CD4-positive, alpha-beta T cell treated with Interleukin-15 for 1 hour (primary cell): ENCODE measurements at regions not wholly inside any gene's neighbourhood (a gene's known extent, or its start where the extent isn't known, plus 50 kb on each side); places are given as distances from the start of the nearest gene placed in this dataset.
A peak's percentile ranks its signal among the peaks of the same experiment; 100 is the strongest.
"Not testable (repeated sequence)": the region's sequence is repeated elsewhere in the genome, so short reads cannot be mapped to it uniquely, and the experiment has no call there.

ENCODE experiments used
- DNase-seq: peaks from one replicate; pipeline ENCODE4 v3.0.0-alpha.2; 2020

DNA sequence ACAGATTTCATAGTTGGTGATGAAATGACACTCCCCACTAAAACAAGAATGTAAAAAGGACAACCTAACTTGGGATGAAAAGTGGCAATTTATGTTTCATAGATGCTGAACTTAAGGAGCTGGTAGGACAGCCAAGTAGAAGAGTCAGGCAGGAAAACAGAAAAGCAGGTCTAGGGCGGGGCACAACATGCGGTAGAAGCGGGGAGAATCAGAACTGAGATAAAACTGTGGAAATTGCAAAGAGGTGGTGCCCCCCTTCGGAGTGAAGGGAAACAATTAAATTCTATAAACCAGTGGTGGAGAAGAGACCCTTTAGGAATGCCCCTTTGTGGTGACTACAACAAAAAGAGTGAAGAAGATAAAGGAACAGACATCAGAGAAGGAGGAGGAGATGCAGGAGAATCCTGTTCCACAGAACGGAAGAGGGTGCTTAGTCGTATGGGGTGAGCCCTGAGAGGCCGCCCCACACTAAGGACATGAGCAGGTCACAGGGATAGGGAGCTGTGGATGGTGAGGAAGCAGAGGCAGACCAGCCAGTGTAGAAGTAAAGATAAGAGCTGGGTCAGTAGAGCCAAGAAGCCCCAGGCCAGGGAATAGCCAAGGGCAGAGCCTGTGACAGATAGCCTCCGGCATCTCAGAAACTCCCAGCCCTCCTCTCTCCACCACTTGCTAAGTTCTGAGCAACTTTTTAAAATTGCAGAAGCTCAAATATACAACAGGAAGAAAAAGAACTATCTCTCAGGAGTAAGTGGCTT, 100.3 kb upstream of the DOCK9 start:
- no peak for DNase-seq

DNA sequence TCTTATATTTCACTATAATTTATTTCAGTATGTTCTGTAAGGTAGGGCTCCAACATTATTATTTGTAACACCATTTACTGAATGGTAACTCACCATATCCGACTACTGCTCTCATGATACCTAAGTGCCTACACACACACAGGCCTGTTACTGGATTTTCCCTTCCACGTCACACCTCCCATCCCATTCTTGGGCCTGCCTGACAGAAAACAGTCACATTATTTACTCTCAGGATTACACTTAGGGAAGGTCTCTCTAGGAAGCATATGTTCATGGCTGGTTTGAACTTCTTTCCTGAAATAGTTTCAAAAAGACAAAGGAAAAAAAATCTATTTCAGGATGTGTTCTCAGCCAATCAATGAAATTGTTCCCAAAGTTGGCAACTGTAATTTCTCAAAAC, 102.3 kb upstream of the DOCK9 start:
- DNase-seq, result no peak

GRCh38 chr13:99083981-99084380, 106.1 kb upstream of the DOCK9 start:
- DNase-seq, result peak; percentile 19

GRCh38 chr13:99085139-99085807, 107.4 kb upstream of the DOCK9 start:
- no peak for DNase-seq

- DNase-seq, result no peak
Observed at GRCh38 chr13:99085808-99086266, 108.0 kb upstream of the DOCK9 start.

DNA sequence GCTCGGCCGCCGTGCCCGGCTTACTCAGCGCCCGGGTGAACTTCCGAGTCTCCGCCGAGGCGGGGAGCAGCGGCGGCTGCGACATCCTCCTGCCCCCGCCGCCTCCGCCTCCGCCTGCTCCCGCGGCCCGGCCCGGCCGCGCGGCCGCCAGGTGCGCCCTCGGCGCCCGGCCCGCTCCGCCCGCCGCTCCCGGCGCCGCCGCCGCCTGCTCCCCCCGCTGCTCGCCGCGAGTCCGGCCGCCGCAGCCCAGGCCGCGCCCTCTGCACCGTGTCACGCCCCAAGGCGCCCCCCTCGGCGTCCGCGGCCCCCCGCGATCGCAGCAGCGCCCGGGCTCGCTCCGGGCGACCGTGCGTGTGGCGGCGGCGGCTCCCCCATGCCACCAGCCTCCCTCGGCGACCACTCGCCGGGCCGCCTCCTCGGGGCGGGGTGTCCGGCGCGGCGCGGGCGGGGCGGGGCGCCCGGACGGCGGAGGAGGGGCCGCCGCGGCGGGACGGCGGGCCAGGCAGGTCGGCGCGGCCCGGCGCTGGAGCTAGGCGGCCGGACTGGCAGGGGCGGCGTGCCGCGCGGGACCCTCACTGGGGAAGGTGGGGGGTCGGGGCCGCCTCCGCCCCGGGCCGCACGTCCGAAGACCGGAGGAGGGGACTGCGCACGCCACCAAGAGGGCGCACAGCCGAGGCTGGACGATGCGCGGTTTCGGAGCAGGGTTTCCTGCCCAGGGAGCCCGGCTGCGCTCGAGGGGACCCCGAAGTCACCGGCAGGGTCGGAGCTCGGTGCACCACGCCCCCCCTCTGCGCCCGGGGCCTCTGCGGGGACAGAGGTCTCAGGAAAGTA, 108.6 kb upstream of the DOCK9 start:
- peak; percentile 74 for DNase-seq

GRCh38 chr13:99087098-99087953, 109.5 kb upstream of the DOCK9 start:
- DNase-seq, result peak; percentile 92

DNA sequence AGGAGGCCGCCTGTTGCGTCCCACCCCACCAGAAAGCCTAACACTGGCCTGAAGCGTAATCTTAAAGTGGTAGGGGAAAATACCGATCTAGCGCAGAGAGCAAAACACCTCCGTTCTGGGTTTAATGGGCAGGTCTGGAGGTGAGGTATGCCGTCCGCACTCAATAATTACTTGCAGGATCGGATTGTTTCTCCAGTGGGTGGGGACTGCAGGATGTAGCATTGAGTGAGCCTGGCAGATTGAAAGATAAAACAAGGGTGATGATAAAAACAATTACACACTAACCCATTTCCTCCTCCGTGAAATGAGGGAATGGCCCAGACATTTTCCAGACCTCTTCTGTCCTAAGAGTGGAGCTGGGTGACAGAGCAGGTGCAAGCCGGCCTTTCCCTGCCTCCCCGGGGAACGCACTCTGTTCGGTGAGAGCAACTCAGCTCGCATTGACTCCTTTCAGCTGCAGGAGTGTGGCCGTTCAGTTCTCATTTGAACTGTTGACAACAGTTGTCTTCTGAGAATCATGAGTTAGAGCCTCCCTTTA, 110.2 kb upstream of the DOCK9 start:
- DNase-seq, result no peak

DNA sequence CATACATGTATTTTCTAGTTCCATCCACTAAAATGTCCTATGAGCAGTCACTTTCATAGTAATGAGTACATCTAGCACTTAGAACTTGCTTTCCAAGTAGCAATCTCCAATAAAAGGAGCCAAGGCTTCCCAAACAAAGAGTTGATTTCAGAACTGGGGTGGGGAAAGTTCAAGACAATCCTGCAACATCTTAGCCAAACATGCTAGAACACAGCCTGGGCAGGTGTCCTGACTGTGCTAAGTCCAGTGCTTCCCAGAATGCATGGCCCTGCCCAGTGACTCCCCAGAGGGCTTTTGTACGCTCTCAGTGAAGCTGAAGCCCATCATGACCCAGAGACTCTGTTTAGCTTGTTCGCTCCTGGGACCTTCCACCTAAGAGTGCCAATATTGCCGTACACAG, 106.7 kb upstream of the UBAC2 start:
- DNase-seq, result no peak

GRCh38 chr13:99101831-99102230, 98.8 kb upstream of the UBAC2 start:
- not testable (repeated sequence) for DNase-seq

DNA sequence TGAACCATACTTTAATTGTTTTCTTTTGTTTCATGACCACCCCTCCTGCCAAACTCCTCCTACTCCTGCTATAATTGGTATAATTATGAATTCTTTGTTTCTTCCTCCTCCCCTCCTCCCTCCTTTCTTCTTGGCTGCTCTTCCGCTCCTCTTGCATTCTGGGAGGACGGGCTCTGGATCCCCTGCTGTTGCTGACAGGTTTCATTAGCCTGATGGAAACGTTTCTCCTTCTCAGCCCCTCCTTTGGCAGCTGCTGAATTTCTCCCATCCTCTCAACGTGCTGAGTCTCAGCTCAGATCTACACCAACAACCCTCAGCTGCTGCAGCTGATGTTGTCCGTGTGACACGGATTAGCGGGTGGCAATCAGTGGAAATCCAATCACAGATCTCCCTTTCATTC, 97.1 kb upstream of the UBAC2 start:
- no peak for DNase-seq

- no peak for DNase-seq
Observed at GRCh38 chr13:99104396-99104795, 96.3 kb upstream of the UBAC2 start.

DNA sequence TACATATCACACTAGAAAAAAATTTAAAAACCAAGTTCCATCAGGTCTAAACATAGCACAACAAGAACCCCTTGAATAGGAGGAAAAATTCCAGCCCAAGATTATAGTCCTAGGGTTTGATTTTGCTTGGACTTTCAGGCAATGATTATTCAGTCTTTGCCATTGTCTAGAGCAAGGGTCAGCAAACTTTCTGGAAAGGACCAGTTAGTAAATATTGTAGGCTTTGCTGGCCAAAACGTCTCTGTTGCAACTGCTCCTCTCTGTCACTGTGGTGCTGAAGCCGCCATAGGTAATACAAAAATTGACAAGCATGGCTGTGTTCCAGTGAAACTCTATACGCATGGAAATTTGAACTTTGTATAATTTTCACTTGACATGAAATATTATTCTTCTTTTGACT, 95.5 kb upstream of the UBAC2 start:
- no peak for DNase-seq

- DNase-seq, result no peak
Observed at GRCh38 chr13:99113351-99113750, 87.3 kb upstream of the UBAC2 start.

DNA sequence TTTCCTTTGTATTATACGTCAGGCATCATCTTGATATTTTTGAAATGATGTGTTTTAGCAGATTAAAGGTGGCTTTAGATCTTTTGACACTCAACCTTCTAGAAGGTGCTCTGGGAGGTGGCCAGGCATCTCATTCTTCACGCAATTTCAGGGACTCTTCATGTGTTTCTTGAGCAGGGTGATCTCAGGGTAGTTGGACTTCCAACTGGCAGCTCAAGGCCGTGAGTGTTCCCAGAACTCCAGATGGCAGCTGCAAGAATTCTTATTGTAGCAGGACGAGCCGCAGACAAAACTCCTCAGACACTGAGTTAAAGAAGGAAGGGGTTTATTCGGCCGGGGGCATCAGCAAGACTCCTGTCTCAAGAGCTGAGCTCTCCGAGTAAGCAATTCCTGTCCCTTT, 82.5 kb upstream of the UBAC2 start:
- no peak for DNase-seq

DNA sequence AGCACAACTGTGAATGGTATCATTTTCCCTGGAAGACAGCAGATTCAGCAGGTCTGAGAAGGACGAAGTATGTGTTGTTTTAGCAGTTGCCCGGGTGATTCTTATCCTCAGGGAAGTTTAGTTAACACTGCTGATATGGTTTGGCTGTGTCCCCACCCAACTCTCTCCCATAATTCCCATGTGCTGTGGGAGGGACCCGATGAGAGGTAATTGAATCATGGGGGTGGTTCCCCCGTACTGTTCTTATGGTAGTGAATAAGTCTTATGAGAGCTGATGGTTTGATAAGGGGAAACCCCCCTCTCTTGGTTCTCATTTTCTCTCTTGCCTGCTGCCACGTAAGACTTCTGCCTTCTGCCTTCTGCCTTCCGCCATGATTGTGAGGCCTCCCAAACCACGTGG, 81.0 kb upstream of the UBAC2 start:
- DNase-seq, result no peak

- no peak for DNase-seq
Observed at GRCh38 chr13:99120751-99121150, 79.9 kb upstream of the UBAC2 start.

DNA sequence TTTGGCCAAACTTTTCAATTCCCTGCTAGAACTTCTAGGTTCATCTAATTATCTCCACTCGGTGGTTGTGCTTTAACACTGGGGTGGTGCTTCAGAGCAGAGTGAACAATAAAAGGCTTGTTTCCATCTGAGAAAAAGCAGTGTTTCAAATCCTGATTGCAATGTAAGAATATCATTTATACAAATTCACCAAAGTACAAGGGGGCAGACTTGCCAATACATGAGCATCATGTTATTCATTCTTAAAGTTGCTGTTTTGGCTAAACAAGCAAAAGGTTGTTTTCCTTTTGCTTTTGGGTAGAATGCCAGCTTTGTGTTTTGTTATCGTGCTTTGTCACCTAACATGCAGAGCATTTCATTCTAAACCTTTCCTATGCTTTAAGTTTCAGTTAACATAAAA, 78.5 kb upstream of the UBAC2 start:
- DNase-seq, result no peak

DNA sequence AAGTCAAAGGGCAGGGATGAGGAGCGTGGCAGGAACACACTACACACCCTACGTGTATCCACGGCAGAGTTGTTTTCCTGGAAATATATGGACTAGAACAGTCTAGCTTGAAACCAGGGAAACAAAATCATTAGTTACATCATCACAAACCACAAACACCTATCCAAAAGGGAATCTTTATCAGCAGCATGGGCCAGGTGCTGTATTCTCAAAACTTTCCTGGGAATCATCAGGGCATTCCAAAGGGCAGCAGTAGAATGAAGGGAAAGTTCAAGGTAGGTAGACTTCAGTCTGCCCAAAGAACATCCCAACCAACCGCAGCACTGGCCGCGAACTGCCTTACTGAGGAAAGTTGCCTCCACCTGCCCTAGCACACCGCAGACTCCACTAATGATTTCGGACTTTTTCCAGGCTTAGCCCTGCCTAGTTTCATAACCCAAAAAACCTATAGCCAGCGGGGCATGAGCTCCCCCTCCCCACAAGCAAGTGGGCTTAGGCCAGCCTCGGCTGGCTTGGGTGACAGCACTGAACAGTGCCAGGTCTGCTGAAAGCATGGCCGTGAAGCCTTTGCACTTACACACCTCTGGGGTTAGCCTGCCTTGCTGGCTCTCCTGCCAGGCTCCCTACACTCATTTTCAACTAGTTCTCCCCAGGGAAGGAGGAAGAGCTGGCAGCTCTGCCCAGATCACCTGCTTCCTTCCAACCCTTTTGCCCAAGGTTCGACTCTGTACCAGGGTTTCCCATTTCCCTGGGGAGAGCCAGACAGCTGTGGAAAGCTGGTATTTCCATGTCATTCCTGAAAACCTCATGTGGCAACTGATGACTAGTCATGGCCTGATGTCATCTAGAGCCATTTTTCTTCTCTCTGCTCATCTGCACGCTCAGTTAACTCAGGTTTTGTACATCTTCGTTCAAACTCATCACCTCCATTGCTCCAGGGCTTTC, 77.3 kb upstream of the UBAC2 start:
- DNase-seq, result no peak

DNA sequence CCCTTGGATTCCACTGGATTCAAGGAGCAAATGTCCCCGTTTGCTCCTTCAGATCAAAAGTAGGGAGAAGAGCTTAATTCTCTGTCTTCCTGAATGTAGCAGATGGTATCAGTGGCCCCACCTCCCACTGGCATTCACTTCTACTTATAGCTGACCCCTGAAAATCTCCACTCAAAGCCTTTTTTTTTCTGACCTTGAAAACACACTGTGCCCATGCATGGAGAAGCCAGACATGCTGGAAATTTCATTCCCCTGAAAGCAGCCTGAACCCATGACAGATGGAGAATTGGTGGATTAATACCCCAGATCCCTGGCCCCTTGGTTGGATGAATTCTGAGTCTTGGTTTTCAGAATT, 76.6 kb upstream of the UBAC2 start:
- no peak for DNase-seq

- DNase-seq, result no peak
Observed at GRCh38 chr13:99124794-99125316, 75.8 kb upstream of the UBAC2 start.
